HG03432 (cell line): ENCODE measurements at regions not wholly inside any gene's neighbourhood (a gene's known extent, or its start where the extent isn't known, plus 50 kb on each side); places are given as distances from the start of the nearest gene placed in this dataset.
A peak's percentile ranks its signal among the peaks of the same experiment; 100 is the strongest.

Source experiments
- ATAC-seq: cut with Tn5 transposase; IDR thresholded peaks from one replicate; pipeline ENCODE4 v1.9.1; 2021; ENCODE audit warnings: mild to moderate bottlenecking, moderate library complexity; ENCODE audit not compliant: unreplicated experiment

DNA sequence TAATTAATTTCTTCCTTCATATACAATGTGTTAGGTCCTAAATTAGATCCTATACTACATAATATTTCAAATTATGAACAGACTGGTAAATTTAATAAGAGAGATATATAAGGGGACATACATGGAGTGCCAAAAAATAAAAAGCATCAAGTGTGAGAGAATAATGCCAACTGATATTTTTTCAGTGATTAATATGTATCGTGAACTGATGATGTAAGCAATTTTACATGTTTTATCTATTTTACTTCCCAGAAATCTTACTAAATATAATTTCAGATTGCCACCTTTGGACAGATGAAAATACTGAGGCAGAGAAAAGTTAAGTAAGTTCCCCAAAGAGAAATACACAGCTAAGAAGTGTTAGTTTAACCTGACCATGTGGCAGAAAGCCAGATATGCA, 870.8 kb downstream of the SLITRK5 start:
- ATAC-seq = no peak

DNA sequence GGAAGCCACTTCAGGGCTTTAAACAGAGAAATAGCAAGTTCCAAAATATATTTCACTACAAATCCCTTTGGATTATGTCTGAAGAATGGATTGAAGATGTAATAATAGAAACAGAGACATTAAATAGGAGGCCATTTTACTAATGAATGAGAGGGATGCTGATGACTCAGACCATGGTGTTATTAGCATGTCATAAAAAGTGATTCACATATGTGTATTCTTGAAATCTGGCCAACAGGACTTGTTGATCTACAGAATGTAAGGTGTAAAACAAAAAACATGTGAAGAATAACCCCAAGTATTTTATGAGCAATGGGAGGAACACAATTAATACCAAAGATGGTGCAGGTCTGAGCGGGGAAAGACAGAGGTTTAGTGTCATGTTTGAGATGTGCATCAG, 873.7 kb downstream of the SLITRK5 start:
- ATAC-seq = no peak

DNA sequence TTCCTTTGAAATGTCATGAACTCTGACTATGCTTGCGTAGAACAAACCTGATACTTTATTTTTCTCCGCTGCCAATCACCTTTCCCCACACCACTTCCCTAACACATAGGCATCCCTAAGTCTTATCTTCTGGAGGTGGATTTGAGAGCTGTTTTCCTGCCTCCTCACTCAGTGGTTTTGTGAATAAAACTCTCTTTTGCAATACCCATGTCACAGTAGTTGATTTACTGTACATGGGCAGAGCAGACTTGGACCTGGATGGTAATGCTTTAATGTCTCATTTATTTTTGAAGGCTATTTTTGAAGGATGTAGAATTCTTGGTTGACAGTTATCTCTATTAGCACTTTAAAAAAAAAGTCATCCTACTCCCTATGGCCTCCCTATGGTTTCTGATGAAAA, 881.8 kb downstream of the SLITRK5 start:
- ATAC-seq = no peak

DNA sequence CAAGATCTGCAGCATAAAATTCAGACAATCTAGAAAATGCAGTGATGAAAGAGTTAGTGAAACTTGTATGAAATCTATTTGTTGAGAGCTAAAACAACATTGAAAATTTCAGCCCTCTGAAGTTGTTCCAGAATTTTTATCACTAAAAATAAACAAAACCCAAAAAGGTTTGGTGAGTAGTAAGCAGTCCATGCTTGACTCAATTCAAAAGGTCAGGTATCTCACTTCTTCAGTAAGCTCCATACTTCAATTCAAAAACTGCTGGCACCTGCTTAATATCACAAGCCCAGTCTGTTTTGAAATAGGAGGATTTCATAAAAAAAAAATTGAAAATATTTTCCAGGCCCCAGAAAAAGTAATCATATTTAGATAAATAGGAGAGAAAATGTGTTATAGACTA, 894.4 kb downstream of the SLITRK5 start:
- no peak for ATAC-seq

DNA sequence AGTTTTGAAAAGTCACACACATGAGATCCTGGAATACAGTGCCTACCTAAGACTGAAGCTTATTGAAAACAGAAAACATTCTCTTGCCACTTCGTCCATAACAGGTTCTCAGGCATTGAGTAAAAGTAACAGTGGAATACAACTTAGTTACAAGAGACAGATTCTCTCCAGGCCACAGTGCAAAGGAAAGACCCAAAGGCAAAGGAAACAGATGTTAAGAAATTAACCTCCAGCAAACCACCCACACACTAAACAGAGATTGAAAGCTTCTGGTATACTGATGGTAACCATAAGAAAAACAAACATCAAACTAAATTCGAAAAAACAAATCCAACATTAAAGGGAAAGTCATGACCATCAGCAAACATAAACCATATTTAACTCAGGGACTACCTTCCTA, 914.7 kb downstream of the SLITRK5 start:
- ATAC-seq = no peak

DNA sequence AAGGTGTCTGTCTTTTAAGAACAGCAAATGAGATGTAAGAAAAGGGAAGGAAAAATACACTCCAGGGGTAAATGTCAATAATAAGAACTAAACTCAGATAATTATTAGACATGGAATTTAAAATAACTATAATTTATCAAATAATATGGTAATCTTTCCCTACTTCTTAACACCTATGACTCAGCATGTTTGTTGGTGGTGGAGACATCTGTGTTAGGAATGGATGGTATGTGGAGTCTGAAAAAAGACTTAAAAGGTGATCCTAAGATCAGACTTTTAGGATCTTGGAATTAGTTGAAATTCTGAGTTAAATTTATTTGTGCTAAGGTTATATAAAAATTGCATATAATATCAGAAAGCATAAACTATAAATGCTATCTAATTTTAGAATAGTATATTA, 915.1 kb downstream of the SLITRK5 start:
- no peak for ATAC-seq

DNA sequence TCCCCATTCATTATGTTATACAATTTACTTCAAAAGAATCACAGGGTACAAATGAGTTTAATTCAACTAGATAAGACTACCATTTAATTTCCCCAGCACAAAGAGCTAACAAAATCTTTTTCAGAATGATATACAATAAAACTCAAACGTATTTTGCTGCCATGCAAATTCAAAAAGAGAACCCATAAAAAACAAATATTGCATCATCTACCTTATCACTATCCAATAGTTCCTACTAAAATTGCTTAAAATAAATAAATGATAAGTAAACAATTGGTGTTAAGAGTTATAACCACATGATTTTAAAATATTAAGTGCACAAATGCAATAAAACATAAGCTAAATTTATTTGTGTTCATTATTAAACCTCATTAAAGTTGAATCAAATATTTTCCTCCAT, 919.4 kb downstream of the SLITRK5 start:
- no peak for ATAC-seq

DNA sequence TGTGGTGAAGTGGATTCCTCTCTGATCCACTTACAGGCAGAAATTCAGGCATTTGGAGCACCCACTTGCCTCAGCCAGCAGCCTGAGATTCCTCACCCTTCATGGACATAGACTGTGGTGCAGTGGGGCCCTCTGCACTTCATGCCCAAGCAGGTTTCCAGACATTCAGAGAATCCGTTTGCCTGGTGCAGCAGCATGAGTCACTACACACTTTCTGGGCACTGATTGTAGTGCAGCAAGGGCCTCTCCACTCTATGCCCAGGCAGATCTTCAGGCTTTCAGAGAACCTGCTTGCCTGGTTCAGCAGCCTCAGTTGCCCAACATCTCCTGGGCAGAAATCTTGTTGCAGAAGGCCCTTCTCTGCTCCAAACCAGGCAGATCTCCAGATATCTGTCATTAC, 920.9 kb downstream of the SLITRK5 start:
- ATAC-seq = no peak

DNA sequence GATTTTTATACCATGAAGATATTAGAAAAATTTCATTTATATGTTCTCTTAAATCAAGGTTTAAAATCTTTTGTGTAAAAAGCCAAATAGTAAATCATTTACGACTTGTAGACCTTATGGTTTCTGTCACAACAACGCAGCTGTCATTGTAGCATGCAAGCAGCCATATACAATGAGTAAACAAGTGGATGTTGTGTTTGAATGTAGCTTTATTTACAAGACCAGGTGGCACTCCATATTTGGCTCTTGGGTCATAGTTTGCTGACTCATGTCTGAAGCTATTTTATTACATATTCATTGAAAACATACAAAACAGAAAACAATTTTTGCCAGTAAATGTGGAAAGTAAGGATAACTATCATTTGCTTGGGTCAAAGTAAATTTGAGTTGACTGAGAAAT, 930.8 kb downstream of the SLITRK5 start:
- ATAC-seq = peak; percentile 69

DNA sequence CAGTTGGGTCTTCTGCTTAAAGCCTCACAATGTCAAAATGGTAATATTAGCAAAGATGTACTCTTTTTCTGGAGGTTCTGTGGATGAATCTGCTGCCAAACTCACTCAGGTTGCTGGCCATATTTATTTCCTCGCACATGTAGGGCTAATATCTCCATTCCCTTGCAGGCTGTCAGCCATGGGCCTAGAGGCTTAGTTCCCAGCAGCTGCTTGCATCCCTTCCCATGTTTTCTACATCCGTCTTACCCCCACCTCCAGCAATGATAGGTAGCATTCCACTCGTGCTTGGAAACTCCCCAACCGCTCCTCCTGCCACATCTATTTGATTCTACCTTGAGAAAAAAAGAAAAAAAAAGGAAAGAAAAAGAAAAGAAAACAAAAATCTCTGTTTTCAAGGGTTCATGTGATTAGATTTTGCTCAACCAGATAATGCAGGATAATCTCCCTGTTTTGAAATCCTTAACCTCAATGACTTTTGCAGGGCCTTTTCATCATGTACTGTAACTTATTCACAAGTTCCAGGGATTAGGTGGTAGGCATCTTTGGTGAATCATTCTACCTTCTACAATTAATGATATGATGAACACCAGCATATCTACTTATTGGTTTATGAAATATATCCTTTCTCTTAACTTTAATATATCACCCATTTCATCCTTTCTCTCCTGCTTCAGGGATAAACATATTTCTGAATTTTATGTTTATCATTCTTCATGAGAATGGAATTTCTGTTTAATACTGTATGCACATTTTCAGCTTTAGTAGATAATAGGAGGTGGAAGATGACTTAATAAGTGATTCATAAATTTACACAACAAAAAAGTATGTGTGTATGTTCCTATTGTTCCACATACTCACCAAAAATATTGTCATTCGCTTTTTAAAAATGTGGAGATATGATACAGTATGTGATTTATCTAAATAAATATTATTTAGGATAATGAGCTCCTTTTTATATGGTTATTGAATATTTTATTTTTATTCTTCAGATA, 931.9 kb downstream of the SLITRK5 start:
- no peak for ATAC-seq

DNA sequence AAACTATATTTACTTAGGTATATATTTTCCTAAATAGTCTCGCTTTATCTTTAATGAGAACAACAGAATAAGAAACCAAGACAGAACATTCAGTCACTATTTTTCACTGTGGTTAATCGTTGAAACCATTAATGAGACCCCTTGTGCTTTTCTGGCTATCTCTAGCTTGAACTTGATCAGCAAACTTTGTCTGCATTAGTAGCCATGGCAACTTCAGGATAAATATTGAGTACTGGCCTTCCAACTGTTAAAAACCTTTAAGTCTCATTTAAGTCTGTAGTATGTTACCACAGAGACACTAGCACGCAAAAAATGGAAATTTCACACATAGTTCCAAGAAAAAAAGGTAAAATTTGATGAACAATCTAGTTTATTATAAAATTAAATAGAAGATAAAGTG, 946.0 kb downstream of the SLITRK5 start:
- no peak for ATAC-seq

DNA sequence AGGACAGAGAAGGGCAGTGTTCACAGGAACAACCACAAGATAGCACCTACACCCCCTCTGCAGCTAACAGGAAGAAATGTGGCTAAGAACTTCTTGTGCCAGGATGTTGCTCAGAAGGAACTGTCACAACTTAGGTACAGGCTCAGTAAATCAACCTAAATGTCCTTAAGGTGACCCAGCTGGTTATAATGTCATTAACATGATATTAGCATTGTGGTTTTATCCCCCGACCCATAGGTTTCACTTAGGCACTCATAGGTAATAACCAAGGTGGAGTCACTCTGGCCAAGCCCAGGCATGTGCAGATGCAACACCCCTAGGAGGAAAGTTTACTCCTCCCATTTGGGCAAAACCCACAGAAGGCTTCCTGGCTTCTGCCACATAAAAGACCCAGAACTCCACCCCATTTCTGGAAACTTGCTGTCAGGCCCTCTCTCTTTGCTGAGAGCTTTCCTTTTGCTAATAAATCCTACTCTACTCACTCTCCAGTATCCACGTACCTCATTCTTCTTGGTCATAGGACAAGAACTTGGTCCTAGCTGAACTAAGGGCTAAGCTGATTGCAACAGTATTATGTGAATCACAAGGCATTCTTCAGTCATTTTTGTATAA, 951.3 kb downstream of the SLITRK5 start:
- no peak for ATAC-seq

DNA sequence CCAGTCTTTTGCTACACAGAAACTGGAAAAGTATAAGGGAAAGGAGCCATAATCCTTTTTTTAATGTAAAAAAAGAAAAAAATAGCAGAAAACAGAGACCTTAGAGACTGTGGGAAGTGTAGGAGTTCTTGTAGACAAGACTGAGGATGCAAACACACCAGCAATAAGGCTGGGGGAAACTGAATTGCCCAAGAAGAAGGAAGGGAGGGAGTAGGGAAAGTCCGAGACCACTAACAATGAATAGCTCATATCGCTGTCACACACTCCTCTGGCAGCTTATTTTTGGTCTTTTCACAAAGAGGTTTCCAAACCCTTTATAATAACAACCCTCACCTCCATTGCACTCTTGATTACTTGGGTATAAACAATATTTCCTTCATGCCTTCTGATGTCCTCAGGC, 952.0 kb downstream of the SLITRK5 start:
- ATAC-seq = no peak

DNA sequence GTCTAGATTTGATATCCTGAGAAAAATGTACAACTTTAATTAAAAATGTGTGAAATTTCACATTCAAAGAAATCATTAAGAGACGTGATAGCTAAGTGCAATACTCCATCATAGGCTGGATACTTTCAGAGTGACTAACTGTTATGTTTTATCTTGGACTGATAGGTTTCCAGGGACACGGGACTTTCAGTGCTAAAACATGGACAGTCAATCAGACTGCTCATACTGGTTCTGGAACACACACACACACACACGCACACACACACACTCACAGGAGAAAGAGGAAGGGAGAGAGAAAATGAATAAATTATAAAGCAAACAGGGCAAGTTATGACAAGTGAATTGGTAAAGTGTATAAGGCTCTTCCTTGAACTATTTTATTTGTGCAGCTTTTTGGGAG, 955.9 kb downstream of the SLITRK5 start:
- no peak for ATAC-seq

DNA sequence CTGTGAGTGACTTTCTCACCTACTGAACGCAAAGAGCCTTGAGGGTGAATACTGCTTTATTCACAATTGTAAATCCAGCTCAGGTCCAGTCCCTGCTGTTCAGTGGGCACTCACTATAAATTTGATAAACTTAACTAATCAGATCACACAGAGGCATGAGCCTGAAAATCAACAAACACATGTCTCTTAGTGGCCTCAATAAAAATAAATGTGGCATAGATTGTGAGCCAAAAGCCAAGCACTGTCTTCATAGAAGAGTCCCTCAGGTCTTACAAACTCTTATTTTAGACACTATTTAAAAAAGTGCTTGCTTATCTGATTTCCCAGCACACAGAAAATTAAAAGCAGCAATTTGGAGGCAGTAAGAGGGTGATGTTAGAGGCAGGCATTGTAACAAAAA, 957.7 kb downstream of the SLITRK5 start:
- no peak for ATAC-seq

DNA sequence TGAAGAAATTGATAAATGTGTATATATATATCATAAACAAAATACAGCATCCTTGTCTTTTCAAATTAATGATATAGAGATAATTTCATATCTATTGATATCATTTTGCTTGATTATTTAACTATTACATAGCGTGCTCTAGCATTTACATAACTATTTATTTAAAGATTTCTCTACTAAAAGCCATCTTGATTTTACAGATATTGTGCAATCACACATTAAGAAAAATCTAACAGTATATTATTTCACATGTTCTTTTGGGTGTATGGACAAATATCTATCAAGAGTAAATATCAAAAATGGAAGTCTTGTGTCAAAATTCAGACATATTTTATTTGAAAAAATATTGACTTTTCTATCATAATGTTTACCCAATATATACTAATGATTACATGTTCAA, 966.8 kb downstream of the SLITRK5 start:
- no peak for ATAC-seq

DNA sequence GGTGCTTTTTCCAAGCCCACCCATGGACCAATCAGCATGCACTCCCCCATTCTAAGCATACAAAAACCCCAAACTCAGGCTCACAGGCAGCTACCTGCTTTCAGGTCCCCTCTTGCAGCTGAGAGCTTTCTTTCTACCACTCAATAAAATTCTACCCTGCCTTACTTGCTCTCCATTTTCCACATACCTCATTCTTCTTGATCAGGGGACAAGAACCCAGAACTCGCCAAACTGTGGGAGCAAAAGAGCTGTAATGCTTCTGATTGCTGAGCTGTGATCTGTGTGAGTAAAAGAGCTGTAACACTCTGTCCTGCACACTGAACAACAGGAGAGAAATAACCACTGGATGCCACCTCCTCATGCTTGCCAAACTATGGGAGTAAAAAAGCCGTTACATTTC, 972.1 kb downstream of the SLITRK5 start:
- ATAC-seq = no peak

DNA sequence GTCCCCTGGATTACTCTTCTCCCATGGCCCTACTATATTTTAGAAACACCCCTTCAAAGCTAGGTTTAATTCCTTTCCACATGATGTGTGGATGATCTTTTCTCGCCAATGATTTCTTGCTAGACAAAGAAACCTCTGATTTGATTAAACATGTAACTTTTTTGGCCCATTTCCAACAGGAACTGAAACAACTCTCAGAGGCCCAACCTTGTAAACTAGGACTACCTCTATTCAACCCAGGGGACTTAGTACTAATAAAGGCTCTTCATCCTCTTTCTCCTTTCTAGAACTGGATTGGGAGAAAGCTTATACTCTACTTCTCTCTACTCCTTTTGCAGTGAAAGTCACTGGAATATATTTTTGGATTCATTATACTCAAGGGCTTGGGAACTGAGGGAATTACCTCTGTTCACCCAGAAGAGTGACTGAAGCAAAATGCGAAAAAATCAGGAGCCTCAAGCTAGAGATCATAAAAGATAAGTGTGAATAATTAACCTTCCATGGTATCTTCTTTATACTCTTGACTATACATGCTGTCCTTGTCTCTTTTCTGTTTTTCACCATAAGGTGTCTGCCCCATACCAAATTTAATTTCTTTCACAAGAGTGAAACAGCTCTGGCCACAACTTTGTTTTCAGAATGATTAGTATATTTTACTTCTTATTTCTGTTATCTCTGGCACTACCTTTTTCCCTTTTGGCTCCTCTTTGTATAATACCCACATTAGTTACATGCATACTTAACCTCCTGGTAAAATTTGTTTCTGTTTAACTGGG, 977.6 kb downstream of the SLITRK5 start:
- ATAC-seq = peak; percentile 43

DNA sequence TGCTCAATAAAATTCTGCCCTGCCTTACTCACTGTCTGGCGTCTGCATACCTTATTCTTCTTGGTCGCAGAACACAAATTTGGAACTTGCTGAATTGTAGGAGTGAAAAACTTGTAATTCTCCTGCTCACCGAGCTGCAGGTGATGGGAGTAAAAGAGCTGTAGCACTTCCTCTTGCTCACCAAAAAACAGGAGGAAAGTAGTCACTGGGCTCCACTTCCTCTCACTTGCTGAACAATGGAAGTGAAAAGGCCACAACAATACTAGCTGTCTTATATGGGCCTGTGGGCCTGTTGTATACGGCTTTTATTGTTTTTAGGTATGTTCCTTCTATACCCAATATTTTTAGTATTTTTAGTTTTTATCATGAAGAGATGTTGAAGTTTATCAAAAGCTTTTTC, 978.7 kb downstream of the SLITRK5 start:
- ATAC-seq = no peak

DNA sequence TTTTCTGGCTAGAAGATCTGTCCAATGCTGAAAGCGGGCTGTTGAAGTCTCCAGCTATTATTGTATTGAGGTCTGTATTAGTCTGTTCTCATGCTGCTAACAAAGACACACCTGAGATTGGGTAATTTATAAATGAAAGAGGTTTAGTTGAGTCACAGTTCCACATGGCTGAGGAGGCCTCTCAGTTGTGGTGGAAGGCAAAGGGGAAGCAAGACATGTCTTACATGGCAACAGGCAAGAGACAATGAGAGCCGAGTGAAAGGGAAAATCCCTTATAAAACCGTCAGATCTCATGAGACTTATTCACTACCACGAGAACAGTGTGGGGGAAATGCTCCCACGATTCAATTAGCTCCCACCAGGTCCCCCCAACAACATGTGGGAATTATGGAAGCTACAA, 980.4 kb downstream of the SLITRK5 start:
- ATAC-seq = peak; percentile 73

DNA sequence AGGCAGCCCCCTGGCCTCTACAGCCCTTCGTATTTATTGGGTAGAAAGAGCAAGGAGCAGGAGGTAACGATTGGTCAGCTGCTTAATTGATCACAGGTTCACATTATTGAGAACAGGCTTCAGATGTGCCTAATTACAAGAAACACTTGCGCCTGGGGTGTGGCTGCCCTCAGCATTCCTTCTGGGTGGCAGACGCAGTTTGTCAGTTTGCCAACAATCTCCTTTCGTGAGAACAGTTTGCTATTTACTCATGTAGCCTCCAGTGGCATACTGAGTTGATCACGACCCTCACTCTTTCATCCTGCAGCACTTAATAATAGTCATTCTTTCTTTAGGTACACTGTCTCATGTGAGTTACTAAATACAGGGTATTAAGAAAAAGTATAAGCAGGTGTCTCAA, 985.6 kb downstream of the SLITRK5 start:
- no peak for ATAC-seq

DNA sequence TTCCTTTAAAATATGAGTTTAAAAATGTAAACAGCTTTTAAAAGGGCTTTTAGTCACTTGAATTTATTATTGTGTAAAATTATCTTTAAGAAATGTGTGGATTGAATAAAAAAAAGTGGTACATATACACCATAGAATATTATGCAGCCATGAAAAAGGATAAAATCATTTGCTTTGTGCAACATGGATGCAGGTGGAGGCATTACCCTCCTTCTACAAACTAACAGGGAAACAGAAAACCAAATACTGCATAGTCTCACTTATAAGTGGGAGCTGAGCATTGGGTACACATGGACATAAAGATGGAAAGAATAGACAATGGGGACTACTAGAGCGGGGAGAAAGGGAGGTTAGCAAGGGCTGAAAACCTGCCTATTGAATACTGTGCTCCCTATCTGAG, 999.3 kb downstream of the SLITRK5 start:
- no peak for ATAC-seq
